SK-N-SH treated with all-trans-retinoic acid at 6 μM for 48 hours (cell line): ENCODE measurements at regions not wholly inside any gene's neighbourhood (a gene's known extent, or its start where the extent isn't known, plus 50 kb on each side); places are given as distances from the start of the nearest gene placed in this dataset.

Experiments
- ATAC-seq: fragments of 200-7000 bp; cut with Tn5 transposase; 3 replicates; pipeline ENCODE4 v1.9.1; 2020; ENCODE audit warnings: mild to moderate bottlenecking, moderate library complexity
- ARNTL ChIP-seq: fragments of 450-650 bp; formaldehyde crosslinking; IDR thresholded peaks from 2 replicates; pipeline ENCODE4 v1.5.0; 2020; ENCODE audit warnings: low read depth, mild to moderate bottlenecking, moderate library complexity, borderline replicate concordance
- BACH2 ChIP-seq: fragments of 250-450 bp; sonication (Bioruptor Pico); IDR thresholded peaks from 2 replicates; pipeline ENCODE4 v1.9.0; 2021; ENCODE audit warnings: mild to moderate bottlenecking, borderline replicate concordance
- CREB5 ChIP-seq: fragments of 250-450 bp; sonication (Bioruptor Pico); IDR thresholded peaks from 2 replicates; pipeline ENCODE4 v1.5.1; 2020; ENCODE audit warnings: low read depth, mild to moderate bottlenecking, moderate library complexity
- CSRNP3 ChIP-seq: fragments of 250-450 bp; sonication (Bioruptor Pico); IDR thresholded peaks from 2 replicates; pipeline ENCODE4 v1.5.1; 2021; ENCODE audit warnings: mild to moderate bottlenecking, moderate library complexity
- ISL1 ChIP-seq: fragments of 250-450 bp; sonication (Bioruptor Pico); IDR thresholded peaks from 2 replicates; pipeline ENCODE4 v2.1.2; 2022; ENCODE audit warnings: mild to moderate bottlenecking, moderate library complexity
- PATZ1 ChIP-seq: fragments of 250-450 bp; sonication (Bioruptor Pico); IDR thresholded peaks from 2 replicates; pipeline ENCODE4 v1.8.0; 2020; ENCODE audit warnings: mild to moderate bottlenecking, moderate library complexity, borderline replicate concordance
- POU6F1 ChIP-seq: fragments of 250-450 bp; sonication (Bioruptor Pico); IDR thresholded peaks from 2 replicates; pipeline ENCODE4 v1.8.0; 2021; ENCODE audit warnings: low read depth, mild to moderate bottlenecking, moderate library complexity, borderline replicate concordance
- PPARA ChIP-seq: fragments of 250-450 bp; sonication (Bioruptor Pico); IDR thresholded peaks from 2 replicates; pipeline ENCODE4 v1.5.0; 2020; ENCODE audit warnings: mild to moderate bottlenecking, borderline replicate concordance
- RARB ChIP-seq: fragments of 250-450 bp; sonication (Bioruptor Pico); IDR thresholded peaks from 2 replicates; pipeline ENCODE4 v1.8.0; 2021; ENCODE audit warnings: mild to moderate bottlenecking, moderate library complexity
- TOX ChIP-seq: fragments of 250-450 bp; sonication (Bioruptor Pico); IDR thresholded peaks from 2 replicates; pipeline ENCODE4 v1.8.0; 2021; ENCODE audit warnings: mild to moderate bottlenecking, moderate library complexity, borderline replicate concordance
- TSHZ2 ChIP-seq: fragments of 250-450 bp; sonication (Bioruptor Pico); IDR thresholded peaks from 2 replicates; pipeline ENCODE4 v1.5.0; 2020; ENCODE audit warnings: mild to moderate bottlenecking, moderate library complexity
- ZC3H10 ChIP-seq: fragments of 250-450 bp; sonication (Bioruptor Pico); IDR thresholded peaks from 2 replicates; pipeline ENCODE4 v1.5.1; 2021; ENCODE audit warnings: mild to moderate bottlenecking, moderate library complexity
- ZFP3 ChIP-seq: fragments of 250-450 bp; sonication (Bioruptor Pico); IDR thresholded peaks from 2 replicates; pipeline ENCODE4 v1.5.0; 2020; ENCODE audit warnings: mild to moderate bottlenecking, moderate library complexity
- ZFP30 ChIP-seq: fragments of 450-650 bp; formaldehyde crosslinking; IDR thresholded peaks from 2 replicates; pipeline ENCODE4 v1.5.0; 2022; ENCODE audit warnings: mild to moderate bottlenecking, moderate library complexity
- ZNF565 ChIP-seq: fragments of 450-650 bp; formaldehyde crosslinking; conservative IDR thresholded peaks from 2 replicates; pipeline ENCODE4 v1.5.0; 2020; ENCODE audit warnings: low read depth, mild to moderate bottlenecking, moderate library complexity
- ZNF70 ChIP-seq: fragments of 450-650 bp; formaldehyde crosslinking; IDR thresholded peaks from 2 replicates; pipeline ENCODE4 v1.5.0; 2020; ENCODE audit warnings: mild to moderate bottlenecking, moderate library complexity
- ZNF8 ChIP-seq: fragments of 450-650 bp; formaldehyde crosslinking; IDR thresholded peaks from 2 replicates; pipeline ENCODE4 v1.5.0; 2020; ENCODE audit warnings: mild to moderate bottlenecking, moderate library complexity

- ATAC-seq = no peak
- TF ChIP-seq ZNF70 (CRISPR knock-in tag) (no peak), TSHZ2 (CRISPR knock-in tag) (no peak), RARB (CRISPR knock-in tag) (no peak), PPARA (CRISPR knock-in tag) (no peak), TOX (CRISPR knock-in tag) (no peak), POU6F1 (CRISPR knock-in tag) (no peak), CREB5 (CRISPR knock-in tag) (no peak), ISL1 (CRISPR knock-in tag) (no peak), ZNF8 (no peak), ZFP3 (CRISPR knock-in tag) (no peak), ARNTL (CRISPR knock-in tag) (no peak), ZNF565 (CRISPR knock-in tag) (no peak), ZFP30 (no peak)
- TF ChIP-seq, all 23 proteins: peak for 0
These were observed 837.4 kb upstream of the USP15 start for GRCh38 chr12:61422786-61423185.

GRCh38 chr12:61452076-61452475 is 808.1 kb upstream of the USP15 start:
- no peak for ATAC-seq
- TF ChIP-seq ZNF70 (CRISPR knock-in tag) (no peak), ZNF8 (no peak), ZC3H10 (no peak), CSRNP3 (no peak), CREB5 (CRISPR knock-in tag) (no peak)
- TF ChIP-seq, all 23 proteins: peak for 0

GRCh38 chr12:61487728-61488127 is 772.5 kb upstream of the USP15 start:
- ATAC-seq = no peak
- TF ChIP-seq POU6F1 (CRISPR knock-in tag) = no peak
- no peak for TF ChIP-seq PATZ1 (CRISPR knock-in tag)
- no peak for TF ChIP-seq BACH2 (CRISPR knock-in tag)
- TF ChIP-seq RARB (CRISPR knock-in tag) = no peak
- no peak for TF ChIP-seq PPARA (CRISPR knock-in tag)
